T47D (cell line): ENCODE measurements at regions not wholly inside any gene's neighbourhood (a gene's known extent, or its start where the extent isn't known, plus 50 kb on each side); places are given as distances from the start of the nearest gene placed in this dataset.

Experiments
- DNase-seq, 2 experiments: peaks; one replicate each; pipeline versions ENCODE4 v3.0.0 to v3.0.0-alpha.2; 2011 to 2012; ENCODE audit warnings: low read depth in 1 of 2, low spot score in 1 of 2
- JUND ChIP-seq: IDR thresholded peaks from 2 replicates; pipeline ENCODE4 v1.6.1; 2012; ENCODE audit warnings: low read depth
- in situ Hi-C: cut with HindIII; loops from 2 replicates; pipeline ENCODE4 v1.10.0; 2016; ENCODE audit warnings: low sequenced_read_pairs, low pct_unique_long_range_greater_than_20kb

DNA sequence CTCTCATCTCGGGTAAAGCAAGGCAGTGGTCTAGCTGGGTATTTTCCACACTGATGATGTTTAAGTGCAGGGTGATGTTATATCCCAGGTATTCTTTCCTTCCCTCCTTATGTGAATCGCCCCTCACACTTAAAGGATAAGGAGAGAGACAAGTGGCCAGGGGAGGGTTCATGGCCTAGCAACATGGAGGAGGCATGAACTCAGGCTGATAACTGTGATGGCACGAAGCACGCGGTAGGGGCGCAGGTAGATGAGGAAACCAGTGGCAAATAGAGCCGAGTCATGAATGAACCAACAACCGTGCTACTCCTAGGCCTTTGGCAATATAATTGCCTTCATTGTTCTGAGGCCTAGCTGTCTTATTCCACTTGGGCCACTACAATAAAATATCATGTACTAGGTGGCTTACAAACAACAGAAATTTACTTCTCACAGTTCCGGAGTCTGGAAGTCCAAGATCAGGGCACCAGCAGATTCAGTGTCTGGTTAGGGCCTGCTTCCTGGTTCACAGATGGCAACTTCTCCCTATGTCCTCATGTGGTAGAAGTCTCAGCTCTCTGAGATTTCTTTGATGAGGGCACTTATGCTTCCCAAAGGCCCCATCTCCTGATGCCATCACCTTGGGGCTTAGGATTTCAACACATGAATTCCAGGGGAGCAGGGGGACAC is 56.0 kb upstream of the PIK3CG start:
- no peak for DNase-seq
- in situ Hi-C loops: no loop called here
- TF ChIP-seq JUND: no peak

- in situ Hi-C loops: no loop called here
- no peak for TF ChIP-seq JUND
- DNase-seq: no peak
These were observed 53.6 kb upstream of the PIK3CG start for GRCh38 chr7:106811472-106811871.

- no peak for DNase-seq
- in situ Hi-C loops: no loop called here
- TF ChIP-seq JUND: no peak
These were observed 52.9 kb upstream of the PIK3CG start for GRCh38 chr7:106812027-106812643.

GRCh38 chr7:106813705-106814305 is 51.3 kb upstream of the PIK3CG start:
- DNase-seq: no peak
- TF ChIP-seq JUND: no peak
- in situ Hi-C loops: no loop called here

GRCh38 chr7:106814887-106815286 is 50.2 kb upstream of the PIK3CG start:
- no peak for DNase-seq
- in situ Hi-C loops: no loop called here
- no peak for TF ChIP-seq JUND
